Epithelial cell of esophagus (primary cell): ENCODE measurements at regions not wholly inside any gene's neighbourhood (a gene's known extent, or its start where the extent isn't known, plus 50 kb on each side); places are given as distances from the start of the nearest gene placed in this dataset.
A peak's percentile ranks its signal among the peaks of the same experiment; 100 is the strongest.

Experiments
- DNase-seq: peaks from one replicate; pipeline ENCODE4 v3.0.0; 2010; ENCODE audit warnings: low read depth
- H3K4me3 ChIP-seq: 2 replicates; pipeline ENCODE4 v1.5.1; 2011; ENCODE audit warnings: mild to moderate bottlenecking, low read length, control low read depth
- TF ChIP-seq, protein P1 (sequence below): IDR thresholded peaks from 2 replicates; pipeline ENCODE4 v1.5.1; 2011; ENCODE audit warnings: low read depth, mild to moderate bottlenecking, low read length, control low read depth, inconsistent platforms; ENCODE audit not compliant: insufficient read depth; ENCODE audit errors: missing control alignments

DNA sequence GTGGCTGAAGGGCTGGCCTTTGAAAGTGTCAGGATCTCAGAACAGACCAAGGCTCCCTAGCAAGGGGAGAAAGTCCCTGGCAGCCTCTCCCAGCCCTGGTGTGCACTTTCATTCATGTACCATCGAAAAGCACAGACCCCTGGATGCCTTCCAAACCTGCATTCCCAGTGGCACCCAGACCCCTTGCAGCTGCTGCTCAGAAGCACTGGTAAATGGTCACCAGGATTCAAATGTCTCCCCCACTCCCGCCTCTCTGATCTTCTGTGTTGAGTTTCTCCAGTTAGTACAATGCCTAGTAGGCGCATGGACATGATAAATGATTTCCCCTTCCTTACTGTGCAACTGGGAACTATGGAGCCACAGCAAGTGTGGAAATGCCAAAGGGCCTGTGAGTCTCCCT is 180.0 kb downstream of the GLI2 start:
- H3K4me3 ChIP-seq, result no peak overlapping the region
- TF ChIP-seq, protein P1, sequence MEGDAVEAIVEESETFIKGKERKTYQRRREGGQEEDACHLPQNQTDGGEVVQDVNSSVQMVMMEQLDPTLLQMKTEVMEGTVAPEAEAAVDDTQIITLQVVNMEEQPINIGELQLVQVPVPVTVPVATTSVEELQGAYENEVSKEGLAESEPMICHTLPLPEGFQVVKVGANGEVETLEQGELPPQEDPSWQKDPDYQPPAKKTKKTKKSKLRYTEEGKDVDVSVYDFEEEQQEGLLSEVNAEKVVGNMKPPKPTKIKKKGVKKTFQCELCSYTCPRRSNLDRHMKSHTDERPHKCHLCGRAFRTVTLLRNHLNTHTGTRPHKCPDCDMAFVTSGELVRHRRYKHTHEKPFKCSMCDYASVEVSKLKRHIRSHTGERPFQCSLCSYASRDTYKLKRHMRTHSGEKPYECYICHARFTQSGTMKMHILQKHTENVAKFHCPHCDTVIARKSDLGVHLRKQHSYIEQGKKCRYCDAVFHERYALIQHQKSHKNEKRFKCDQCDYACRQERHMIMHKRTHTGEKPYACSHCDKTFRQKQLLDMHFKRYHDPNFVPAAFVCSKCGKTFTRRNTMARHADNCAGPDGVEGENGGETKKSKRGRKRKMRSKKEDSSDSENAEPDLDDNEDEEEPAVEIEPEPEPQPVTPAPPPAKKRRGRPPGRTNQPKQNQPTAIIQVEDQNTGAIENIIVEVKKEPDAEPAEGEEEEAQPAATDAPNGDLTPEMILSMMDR, result no peak
- no peak for DNase-seq

DNA sequence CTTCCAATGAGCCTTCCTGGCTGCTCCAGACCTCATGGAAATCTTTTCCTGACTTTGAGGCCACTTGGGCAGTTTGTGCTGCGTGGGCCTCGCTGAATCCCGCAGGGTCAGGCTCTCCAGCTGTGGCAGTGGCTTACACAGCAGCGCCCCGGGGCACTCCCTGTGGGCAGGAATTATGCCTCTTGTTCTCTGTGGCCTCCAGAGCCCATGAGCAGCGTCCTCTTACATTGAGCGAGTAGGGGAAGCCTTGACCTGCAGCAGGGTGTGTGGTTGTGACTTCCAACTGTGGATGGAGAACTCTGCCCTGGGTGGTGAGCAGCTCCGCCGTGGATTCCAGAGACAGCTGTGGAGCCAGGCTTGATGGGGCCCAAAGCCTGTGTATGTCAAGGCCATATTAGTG is 180.8 kb downstream of the GLI2 start:
- DNase-seq, result no peak
- H3K4me3 ChIP-seq, result no peak overlapping the region
- TF ChIP-seq, protein P1, result no peak

DNA sequence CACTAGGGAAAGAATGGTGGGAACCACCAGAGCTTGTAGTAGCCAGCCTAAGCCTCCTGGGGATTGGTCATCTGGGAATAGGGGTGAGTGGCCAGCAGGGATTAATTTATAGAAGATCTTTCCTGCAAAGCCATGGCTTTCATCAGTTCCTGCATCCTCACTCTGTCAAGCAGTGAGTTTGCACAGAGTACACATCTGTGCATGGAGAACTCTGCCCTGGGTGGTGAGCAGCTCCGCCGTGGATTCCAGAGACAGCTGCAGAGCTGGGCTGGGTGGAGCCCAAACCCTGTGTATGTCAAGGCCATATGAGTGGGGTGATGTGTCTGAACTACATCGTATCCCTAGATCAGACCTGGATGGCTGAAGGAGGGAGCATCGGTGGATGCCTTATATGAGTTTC is 182.2 kb downstream of the GLI2 start:
- H3K4me3 ChIP-seq, result no peak overlapping the region
- TF ChIP-seq, protein P1, result no peak
- no peak for DNase-seq

DNA sequence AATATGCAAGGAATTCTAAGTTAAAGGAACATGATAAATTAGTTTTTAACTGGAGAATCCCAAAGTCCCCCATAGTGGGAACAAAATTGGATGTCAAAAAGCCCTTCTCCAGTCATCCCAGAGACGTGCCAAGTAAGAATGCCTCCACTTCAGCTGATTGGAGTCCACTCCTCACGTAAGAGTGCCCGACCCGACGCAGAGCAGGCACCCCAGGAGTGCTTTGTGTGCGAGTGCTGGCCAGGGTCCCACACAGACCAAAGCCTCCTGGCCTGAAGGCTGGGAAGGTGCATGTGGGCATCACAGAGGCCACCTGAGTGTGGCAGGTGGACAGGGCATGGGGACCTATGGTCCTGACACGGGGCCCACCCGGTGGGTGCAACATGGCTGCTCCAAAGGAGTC is 183.5 kb downstream of the GLI2 start:
- no peak for DNase-seq
- TF ChIP-seq, protein P1, result no peak
- no peak overlapping the region for H3K4me3 ChIP-seq

DNA sequence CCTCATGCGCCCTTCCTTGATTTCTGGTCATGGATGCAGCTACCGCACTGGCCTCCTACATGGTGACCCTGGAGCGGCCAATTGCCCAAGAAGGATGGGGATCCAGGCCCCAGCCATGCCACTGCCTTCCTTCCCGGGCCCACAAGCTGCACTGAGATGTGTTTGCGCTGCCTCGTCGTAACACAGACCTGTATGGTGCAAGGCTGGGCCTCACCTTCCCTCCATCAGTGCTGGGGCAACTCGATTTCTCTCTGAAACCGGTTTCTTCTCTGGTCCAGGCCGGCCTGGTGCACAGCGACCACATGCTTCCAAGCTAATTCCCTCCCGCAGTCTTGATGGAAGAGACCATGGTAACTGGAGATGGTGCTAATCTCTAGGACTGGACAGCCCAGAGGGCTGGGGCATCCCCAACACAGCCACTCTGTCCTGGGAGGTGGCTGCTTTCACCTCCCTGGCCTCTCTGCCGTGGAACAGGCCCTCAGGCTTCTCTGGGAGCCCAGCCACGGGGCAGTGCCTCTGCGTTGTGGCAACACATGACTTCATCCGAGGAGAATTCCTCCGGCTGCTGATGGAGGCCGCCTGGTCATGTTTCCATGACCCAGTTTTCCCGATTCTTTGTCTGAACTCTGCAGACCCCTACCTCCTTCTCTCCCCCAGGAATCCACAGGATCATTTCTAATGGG is 184.2 kb downstream of the GLI2 start:
- TF ChIP-seq, protein P1, result no peak
- DNase-seq, result peak; percentile 39
- no peak overlapping the region for H3K4me3 ChIP-seq

DNA sequence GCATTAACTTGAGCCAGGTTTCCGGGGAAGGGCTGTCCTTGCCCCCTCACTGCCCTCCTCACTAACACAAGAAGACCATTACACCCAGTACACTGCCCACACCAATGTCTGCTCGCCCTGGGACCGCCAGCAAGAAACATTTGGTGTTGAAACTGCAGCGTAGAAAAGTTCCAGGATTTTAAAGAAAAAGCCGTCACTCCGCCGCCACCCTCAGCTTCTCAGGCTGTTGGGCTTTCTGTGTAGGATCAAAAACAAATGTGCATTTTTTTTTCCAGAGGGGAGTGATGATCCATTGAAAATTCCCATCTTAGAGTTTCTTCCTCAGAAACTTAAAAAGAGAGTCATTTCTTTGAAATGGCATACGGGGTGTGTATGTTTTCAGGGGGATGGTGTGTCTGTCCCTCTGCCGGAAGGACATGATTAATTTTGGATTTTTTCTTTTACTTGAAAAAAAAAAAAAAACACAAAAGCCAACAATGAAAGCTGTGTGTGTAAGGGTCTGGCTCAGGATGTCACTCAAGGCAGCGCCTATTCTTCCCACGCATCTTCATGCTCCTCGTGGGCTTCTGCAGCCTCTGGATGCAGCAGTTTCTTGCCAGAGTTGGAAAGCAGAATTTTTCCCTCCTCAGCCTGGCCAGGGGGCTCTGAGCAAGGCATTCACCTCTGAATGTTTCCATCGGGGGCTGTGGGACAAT is 184.9 kb downstream of the GLI2 start:
- no peak for DNase-seq
- H3K4me3 ChIP-seq, result no peak overlapping the region
- TF ChIP-seq, protein P1, result no peak

DNA sequence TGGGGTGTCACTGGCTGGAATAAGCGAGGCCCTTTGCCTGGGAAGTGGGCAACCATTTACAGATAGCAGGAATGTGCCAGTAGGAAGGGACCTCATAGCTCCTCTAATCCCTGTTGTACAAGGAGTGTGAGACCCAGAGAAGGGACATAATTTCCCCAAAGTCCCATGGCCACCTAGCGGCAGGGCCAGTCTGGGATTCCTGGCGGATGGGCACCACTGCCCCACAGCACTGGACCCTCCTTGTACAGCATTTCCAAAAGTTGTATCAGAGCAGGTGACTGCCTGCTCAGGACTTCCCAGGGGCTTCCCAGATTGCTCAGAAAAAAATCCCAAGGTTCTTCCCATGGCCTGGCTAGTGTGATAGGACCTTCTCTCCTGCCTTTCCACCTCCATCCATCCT is 185.8 kb downstream of the GLI2 start:
- no peak overlapping the region for H3K4me3 ChIP-seq
- no peak for DNase-seq
- TF ChIP-seq, protein P1, result no peak
